HG03135 (cell line): ENCODE measurements at regions not wholly inside any gene's neighbourhood (a gene's known extent, or its start where the extent isn't known, plus 50 kb on each side); places are given as distances from the start of the nearest gene placed in this dataset.
A peak's percentile ranks its signal among the peaks of the same experiment; 100 is the strongest.

ENCODE experiments used
- ATAC-seq: cut with Tn5 transposase; IDR thresholded peaks from one replicate; pipeline ENCODE4 v1.9.1; 2021; ENCODE audit warnings: mild to moderate bottlenecking, moderate library complexity; ENCODE audit not compliant: unreplicated experiment

DNA sequence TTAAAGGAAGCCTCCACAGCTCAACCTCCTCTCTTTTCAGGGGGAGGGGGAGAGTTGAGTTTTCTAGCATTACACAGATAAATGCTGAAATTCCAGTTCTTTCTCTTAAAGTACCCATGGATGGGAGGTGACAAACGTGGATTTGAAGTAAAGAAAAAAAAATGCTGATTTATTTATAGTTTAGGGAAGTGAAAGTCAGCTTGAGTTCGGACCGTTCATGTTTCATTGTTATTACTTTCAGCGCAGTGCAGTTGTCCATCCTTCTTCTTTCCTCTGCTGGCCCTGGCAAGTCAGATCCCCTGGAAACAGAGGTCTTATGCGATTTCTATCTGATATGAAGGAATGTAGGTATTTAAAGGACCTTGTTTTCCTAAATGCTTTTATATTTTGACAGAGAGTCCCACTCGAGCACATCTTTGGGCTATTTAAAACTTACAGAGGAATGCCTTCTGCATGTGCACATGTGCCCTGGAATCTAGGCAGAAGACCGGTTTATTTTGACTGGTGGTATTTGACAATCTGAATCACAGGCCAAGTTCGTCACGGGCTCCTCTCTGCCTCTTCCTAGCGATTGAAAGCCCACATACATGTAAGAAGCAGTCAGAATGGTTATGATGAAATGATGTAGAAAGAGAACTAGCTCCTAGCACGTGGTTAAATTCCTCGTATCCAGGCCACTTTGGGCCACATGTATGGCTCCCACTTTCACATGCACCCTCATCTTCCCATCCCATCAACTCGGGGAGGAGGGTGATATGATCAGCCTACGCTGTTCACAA is 385.2 kb upstream of the KLF4 start:
- ATAC-seq: peak; percentile 74

GRCh38 chr9:107874137-107874536 is 384.6 kb upstream of the KLF4 start:
- ATAC-seq: peak; percentile 19

DNA sequence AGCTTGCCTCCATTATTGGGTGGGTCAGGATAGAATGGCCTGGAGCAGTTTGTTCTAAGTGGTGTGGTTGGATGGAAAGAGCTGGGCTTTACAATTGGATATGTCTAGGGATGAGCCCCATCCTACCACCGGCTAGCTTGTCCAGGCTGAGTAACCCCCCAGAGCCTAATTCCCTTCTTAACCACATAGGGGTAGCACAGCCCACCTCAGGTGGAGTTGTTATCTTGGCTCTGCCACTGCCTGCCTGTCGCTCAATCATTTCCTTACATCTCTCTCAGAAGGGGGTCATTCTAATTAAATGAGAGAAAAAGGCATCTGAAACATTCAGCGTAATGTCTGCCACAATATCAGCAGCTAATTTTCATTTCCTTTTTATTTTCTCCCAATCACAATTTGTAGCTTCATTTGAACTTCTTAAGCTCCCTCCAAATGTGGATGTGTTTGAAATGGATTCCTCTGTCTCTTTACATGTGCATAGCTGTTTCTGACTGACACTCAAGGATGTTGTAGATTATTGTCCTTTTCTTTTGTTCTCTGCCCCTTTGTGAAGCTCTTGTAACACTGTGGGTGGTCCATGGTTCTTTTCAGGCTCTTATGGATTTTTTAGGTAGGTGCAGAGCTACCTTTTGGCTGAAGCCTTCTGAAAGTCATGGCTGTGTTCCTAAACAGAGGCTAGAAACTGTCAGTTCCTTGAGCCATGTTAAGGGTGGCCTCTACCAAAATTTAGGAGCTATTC is 383.1 kb upstream of the KLF4 start:
- ATAC-seq: no peak

DNA sequence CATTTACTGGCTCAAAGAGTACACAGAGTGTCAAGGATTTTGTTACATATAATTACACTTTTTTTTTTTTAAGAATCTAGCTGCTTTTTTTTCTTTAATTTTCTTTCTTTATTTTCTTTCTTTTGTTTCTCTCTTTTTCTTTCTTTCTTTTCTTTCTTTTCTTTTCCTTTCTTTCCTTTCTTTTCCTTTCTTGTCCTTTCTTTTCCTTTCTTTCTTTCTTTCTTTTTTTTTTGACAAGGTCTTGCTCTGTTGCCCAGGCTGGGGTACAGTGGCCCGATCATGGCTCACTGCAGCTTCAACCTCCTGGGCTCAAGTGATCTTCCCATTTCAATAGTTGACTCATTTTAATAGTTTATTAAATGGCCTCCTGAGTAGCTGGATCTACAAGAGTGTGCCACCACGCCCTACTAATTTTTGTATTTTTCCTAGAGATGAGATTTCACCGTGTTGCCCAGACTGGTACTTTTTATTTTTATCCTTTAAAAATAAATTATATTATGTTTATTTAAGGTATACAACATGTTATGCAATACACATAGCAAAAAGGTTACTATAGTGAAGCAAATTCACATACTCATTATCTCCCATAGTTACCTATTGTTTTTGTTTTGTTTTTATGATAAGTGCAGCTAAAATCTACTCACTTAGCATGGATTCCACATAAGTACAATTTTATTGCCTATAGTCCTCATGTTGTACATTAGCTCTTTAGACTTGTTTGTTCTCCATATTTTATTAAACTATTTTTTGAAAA is 381.5 kb upstream of the KLF4 start:
- no peak for ATAC-seq

- no peak for ATAC-seq
Observed at GRCh38 chr9:107870221-107870620, 380.7 kb upstream of the KLF4 start.

DNA sequence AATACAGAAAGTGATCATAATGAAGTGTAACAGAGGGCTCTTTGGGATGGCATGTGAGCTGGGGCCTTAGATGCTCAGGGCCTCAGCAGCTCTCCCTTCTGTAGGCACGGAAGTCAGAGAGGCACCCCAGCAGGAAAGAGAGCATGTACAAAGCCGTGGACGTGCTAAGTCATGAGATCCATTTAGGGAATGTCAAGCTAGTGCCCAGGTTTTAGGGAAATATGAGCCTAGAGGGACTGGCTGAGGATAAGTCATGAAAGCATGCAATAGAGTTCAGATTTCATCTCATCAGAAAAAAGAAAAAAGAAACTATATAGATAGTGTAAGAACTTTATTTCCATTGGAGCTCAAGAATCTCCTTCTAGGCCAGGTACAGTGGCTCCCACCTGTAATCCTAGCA is 379.5 kb upstream of the KLF4 start:
- ATAC-seq: no peak

- ATAC-seq: no peak
Observed at GRCh38 chr9:107868186-107868585, 378.6 kb upstream of the KLF4 start.

DNA sequence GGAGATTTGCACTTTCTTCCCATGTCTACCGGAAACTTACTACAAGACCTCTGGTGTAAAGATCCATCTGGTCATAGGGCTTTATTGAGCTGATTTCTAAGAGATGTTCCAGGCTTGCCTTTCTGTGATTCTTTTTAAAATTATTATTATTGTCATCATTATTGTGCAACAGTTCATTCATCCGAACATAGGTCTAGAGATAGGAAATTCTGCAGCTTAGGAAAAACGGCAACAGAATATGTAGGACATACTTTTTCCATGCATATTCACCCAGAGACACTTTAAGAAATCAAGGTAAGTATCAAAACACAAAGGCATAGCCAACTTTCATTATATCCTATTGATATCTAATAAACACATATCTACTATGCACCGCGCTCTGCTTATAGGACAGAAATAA is 378.2 kb upstream of the KLF4 start:
- ATAC-seq: no peak

GRCh38 chr9:107866711-107867311 is 377.2 kb upstream of the KLF4 start:
- ATAC-seq: no peak

DNA sequence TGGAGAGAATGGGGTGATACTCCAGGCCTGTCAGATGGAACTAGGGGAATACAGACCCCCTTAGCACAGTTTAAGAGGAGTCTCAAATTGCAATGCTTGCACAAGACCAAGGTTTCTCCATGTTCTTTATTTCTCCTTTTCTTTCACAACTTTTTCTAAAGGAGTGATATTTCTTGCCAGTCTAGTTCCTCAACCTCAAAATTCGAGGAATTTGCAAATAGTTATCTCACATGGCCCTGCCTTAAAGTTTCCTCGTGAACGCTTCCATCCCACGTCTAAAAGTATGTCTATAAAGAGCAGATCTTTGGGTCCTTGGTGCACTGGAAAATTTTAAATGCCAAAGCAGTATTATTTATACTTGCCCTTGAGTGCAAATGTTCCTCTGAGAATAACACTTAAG is 373.8 kb upstream of the KLF4 start:
- no peak for ATAC-seq

- ATAC-seq: no peak
Observed at GRCh38 chr9:107862881-107863280, 373.3 kb upstream of the KLF4 start.

DNA sequence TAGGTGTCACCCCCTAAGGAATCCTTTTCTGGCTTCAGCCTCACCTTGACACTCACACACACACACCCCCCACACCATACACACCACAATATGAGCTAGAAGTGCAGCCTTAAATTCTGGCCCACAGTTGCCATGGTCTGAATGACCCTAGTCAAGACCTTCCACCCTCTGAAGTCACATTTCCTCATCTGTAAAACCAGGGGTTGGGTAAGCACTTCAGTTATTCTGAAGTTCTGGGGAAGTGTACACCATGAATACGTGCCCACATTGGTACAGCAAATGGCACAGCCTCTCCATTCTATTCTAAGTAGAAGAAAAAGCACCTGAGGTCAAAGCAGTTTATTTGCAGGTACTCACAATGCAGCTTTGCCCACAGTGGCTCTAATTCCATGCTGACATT is 372.8 kb upstream of the KLF4 start:
- ATAC-seq: no peak

GRCh38 chr9:107861075-107861474 is 371.5 kb upstream of the KLF4 start:
- ATAC-seq: no peak

DNA sequence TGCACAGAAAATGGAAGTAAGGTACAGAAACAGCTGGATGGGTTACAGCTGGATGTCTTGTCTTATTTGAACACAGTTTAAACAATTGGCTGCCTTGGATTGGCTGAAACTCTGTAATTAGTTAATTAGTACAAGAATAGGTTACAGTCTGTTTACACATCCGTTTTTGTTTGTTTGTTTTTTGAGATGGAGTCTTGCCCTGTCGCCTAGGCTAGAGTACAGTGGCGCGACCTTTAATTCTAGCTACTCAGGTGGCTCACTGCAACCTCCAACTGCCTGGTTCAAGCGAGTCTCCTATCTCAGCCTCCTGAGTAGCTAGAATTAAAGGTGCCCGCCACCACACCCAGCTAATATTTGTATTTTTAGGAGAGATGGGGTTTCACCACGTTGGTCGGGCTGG is 368.7 kb upstream of the KLF4 start:
- no peak for ATAC-seq

DNA sequence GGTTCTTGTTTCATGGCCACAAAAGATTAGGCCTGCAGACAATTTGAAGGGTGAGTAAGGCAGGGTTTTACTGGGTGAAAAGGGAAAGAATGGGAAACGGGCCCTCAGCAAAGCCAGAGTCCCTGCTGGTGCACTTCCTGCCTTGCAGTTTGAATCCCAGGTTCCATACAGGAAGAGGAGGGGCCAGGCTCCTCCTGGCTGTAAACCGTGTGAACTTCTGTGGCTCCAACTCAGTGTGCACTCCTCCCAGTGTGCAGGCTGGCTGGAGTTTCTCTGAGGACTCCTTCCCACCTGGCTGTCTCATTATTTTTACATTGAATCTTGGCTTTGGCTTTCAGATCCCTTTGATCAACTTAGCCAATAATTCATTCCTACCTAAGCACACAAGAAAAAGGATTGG is 367.1 kb upstream of the KLF4 start:
- ATAC-seq: no peak

DNA sequence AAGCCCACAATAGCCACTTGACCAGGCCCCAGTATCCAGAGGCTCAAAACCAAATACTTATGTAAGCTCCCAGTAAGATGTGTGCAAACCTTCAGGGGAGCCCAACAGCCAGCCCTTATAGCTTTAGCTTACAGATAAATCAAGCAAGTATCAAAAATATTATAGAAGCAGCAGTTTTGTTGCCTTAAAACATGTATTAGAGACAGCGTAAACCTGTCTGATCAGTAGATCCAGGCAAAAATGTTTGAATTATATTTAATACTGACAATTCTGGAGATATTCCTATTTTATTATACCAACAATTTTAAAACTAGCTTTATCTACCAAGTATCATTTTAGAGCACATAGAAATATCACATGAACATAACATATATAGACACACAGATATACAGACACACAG is 365.6 kb upstream of the KLF4 start:
- ATAC-seq: no peak

DNA sequence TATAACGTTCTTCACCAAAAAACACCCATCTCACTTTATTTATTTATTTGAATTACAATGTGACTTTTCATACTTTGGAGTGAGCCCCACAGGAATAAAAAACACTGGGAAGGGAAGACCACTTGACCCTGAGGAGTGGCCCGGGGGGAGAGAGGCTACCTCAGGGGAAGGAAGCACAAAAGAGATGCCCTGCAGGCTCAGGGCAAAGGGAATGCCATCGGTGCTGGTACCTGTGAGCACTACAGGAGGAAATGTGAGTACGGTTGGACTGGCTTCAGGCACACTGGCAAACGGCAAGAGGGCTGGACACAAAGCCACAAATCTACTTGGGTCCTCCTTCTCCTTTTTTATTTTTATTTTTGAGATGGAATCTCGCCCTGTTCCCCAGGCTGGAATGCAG is 363.9 kb upstream of the KLF4 start:
- no peak for ATAC-seq

GRCh38 chr9:107852891-107853290 is 363.3 kb upstream of the KLF4 start:
- no peak for ATAC-seq

DNA sequence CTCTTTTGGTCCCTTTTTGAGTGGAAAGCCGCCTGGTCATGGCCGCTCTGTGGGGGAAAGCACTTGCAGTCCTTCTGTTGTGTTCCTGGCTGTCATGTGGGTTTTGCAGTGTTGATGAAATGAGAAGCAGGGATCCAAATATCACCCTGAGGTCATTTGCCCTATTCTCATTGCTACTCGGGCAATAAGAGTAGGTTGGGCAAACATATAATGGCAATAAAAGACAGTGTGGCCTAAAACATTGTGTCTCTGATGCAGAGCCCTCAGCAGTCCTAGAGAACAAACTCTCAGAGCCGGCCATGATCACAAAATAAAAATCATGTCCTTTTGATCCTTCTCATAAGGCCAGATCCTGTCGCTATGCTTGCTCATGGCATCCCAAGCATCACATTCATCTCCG is 361.1 kb upstream of the KLF4 start:
- ATAC-seq: no peak

GRCh38 chr9:107847978-107848964 is 358.7 kb upstream of the KLF4 start:
- ATAC-seq: no peak
